Skeletal muscle satellite cell (primary cell): ENCODE measurements at regions not wholly inside any gene's neighbourhood (a gene's known extent, or its start where the extent isn't known, plus 50 kb on each side); places are given as distances from the start of the nearest gene placed in this dataset.
A peak's percentile ranks its signal among the peaks of the same experiment; 100 is the strongest.

Source experiments
- H3K27me3 ChIP-seq: 2 replicates; pipeline ENCODE4 v1.7.0; 2013; ENCODE audit warnings: low read length; ENCODE audit not compliant: control insufficient read depth, insufficient read depth
- H3K36me3 ChIP-seq: 2 replicates; pipeline ENCODE4 v1.7.0; 2013; ENCODE audit warnings: mild to moderate bottlenecking, control low read depth, low read length; ENCODE audit not compliant: insufficient read depth
- H3K4me1 ChIP-seq: 2 replicates; pipeline ENCODE4 v1.7.0; 2013; ENCODE audit warnings: low read length; ENCODE audit not compliant: control insufficient read depth, insufficient read depth
- H3K4me2 ChIP-seq: 2 replicates; pipeline ENCODE4 v1.7.0; 2013; ENCODE audit warnings: mild to moderate bottlenecking, low read length
- H3K4me3 ChIP-seq: 2 replicates; pipeline ENCODE4 v1.7.0; 2013; ENCODE audit warnings: low read length
- H3K9ac ChIP-seq: 2 replicates; pipeline ENCODE4 v1.7.0; 2013; ENCODE audit warnings: mild to moderate bottlenecking, low read depth, low read length, moderate library complexity
- H3K9me3 ChIP-seq: replicated peaks from 2 replicates; pipeline ENCODE4 v1.7.0; 2013; ENCODE audit warnings: mild to moderate bottlenecking, control low read depth, low read length

DNA sequence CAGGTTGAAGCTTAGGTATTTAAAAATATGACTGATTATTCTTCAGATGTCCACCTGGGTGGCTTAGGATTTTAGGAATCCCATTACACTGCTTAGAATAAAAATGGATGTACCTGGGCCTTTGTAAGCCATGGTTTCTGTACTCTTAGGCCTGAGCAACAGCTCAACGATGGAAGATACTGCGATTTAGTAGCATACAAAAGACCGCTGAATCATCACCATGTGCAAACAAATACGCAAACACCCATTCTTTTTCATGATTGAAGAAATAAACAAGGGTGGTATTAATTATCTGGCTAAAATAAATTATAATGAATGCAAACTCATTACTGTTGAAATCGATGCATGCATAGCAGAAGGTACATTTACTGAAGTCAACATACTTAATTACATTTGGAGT, 188.9 kb downstream of the ZNF330 start:
- peaks cover 19% of the 10 kb centered on the region for H3K4me1 ChIP-seq
- no peaks in the 10 kb centered on the region for H3K9me3 ChIP-seq
- H3K36me3 ChIP-seq, result no peaks in the 10 kb centered on the region
- H3K9ac ChIP-seq, result no peak overlapping the region
- no peak overlapping the region for H3K4me3 ChIP-seq
- H3K27me3 ChIP-seq, result no peaks in the 10 kb centered on the region
- no peak overlapping the region for H3K4me2 ChIP-seq

DNA sequence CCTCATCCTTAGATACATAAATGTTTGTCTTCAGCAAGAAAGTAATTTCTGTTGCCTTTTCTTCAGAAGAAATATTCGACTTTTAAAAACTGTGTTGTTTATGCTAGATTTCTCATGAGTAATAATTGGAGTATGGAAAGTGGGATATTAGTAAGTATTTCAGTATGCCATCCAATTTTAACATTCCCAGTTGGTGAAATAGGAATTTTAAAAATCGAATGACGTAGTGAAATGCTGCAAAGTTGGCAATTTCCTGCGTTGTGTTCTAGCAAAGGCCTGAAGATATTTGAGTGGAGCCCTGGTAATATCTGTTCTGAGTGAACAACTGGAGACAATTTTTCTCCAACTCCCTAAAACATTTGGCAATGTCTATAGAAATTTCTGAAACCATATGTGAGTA, 190.1 kb downstream of the ZNF330 start:
- Histone ChIP-seq H3K36me3 (no peaks in the 10 kb centered on the region), H3K9me3 (no peaks in the 10 kb centered on the region), H3K9ac (peak overlapping the region; percentile 37), H3K27me3 (no peaks in the 10 kb centered on the region), H3K4me3 (no peak overlapping the region), H3K4me1 (peaks cover 23% of the 10 kb centered on the region), H3K4me2 (no peak overlapping the region)

DNA sequence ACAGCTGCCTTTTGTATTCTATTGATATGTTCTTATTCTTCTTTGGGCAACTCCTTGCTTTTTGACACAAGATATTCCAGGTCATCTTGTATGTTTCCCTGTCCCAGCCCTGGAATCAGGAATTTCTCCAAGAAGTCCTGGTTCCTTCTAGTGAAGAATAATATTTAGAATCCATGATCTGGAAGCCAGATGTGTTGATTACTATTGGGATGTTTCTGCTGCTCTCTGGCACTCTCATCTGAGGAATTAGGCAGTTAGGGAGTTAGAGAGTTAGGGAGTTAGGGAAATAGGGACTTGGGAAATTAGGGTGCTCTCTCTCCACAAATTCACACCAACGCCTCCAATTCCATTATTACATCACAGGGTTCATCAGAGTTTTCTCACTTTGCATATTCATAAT, 191.2 kb downstream of the ZNF330 start:
- H3K4me1 ChIP-seq, result peaks cover 33% of the 10 kb centered on the region
- H3K36me3 ChIP-seq, result no peaks in the 10 kb centered on the region
- no peak overlapping the region for H3K4me2 ChIP-seq
- no peak overlapping the region for H3K4me3 ChIP-seq
- no peaks in the 10 kb centered on the region for H3K27me3 ChIP-seq
- H3K9ac ChIP-seq, result no peak overlapping the region
- no peaks in the 10 kb centered on the region for H3K9me3 ChIP-seq

DNA sequence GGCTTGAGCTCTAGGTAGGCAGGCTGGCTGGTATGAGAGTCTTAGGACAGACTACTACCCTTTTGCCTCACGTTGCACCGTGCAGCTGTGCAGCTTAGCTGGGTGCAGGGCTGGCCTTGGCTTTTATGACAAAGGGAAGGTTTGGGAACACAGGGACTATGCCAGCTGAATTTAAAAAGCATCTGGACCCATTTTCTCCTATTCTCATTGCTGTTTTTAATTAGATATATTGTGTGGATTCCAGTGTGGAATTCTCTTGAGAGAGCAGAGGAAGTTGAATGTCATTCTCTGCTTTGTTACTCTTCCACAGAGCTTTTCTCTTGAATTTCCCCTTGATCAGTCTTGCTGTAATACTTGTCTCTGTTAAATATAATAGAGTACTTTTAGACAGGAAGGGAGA, 192.7 kb downstream of the ZNF330 start:
- H3K4me1 ChIP-seq, result peaks cover 42% of the 10 kb centered on the region
- no peak overlapping the region for H3K4me2 ChIP-seq
- no peaks in the 10 kb centered on the region for H3K9me3 ChIP-seq
- no peaks in the 10 kb centered on the region for H3K36me3 ChIP-seq
- no peaks in the 10 kb centered on the region for H3K27me3 ChIP-seq
- no peak overlapping the region for H3K4me3 ChIP-seq
- no peak overlapping the region for H3K9ac ChIP-seq

DNA sequence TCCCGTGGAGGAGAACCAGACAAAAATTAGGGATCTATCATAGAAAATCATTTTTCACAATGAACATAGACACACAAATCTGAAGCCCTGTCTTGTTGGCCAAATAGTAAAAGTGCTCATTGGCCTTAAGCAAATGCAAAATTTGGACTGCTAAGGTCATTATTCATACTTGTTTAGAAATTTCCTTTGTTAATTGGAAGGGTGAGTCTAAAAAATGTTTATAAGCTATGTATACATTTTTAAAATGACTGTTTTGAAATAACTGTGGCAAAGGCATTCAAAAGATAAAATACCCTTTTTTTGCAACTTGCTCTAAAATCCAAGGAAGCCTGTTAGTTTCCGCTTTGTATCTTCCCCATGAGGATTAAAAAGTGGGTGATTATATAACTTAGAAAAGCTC, 195.0 kb downstream of the ZNF330 start:
- Histone ChIP-seq H3K4me2 (no peak overlapping the region), H3K4me1 (peaks cover 35% of the 10 kb centered on the region), H3K4me3 (no peak overlapping the region), H3K9me3 (no peaks in the 10 kb centered on the region), H3K36me3 (no peaks in the 10 kb centered on the region), H3K9ac (no peak overlapping the region), H3K27me3 (no peaks in the 10 kb centered on the region)

DNA sequence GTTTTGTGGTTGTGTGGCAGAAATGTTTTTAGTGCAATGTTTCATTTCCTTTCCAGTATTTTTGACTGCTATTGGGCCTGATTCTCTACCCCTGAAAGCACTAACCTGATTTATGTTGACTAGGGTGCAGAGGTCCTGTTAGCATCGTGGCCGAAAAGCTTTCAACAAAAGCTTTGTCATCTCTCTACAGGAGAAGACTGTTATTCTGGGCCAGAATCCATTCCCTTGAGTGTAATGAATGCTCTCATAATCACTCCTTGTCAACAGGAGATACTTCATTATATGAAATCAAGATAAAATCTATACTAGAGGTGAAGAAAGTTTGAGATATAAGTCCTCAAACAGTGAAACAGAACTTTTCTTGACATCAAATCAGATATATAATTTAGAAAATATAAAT, 195.5 kb downstream of the ZNF330 start:
- H3K9ac ChIP-seq, result no peak overlapping the region
- no peaks in the 10 kb centered on the region for H3K27me3 ChIP-seq
- H3K4me3 ChIP-seq, result no peak overlapping the region
- H3K4me2 ChIP-seq, result no peak overlapping the region
- peaks cover 31% of the 10 kb centered on the region for H3K4me1 ChIP-seq
- H3K9me3 ChIP-seq, result no peaks in the 10 kb centered on the region
- no peaks in the 10 kb centered on the region for H3K36me3 ChIP-seq

DNA sequence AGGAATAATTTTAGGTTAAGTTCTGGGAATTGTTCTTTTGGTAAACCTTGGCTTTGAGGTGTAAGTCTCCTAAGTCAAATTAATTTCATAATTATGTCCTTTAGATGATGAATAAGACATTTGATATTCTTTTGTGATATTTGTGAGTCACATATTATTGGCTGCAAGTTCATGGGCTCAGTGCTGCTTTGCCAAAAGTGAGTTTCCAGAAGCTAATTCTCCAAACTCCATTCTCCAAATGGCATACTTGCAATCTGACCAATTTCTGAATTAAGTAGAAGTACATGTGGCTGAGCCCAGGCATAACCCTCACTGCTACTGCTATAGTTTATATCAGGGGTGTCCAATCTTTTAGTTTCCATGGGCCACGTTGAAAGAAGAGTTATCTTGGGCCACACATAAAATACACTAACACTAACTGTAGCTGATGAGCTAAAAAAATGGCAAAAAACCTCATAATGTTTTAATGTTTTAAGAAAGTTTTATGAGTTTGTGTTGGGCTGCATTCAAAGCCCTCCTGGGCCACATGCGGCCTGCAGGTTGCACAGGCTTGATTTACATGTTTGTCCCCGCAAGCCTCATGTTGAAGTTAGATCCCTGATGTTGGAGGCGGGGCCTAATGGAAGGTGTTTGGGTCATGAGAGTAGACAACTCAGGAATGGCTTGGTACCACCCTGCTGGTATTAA, 196.1 kb downstream of the ZNF330 start:
- Histone ChIP-seq H3K36me3 (no peaks in the 10 kb centered on the region), H3K4me3 (no peak overlapping the region), H3K9ac (no peak overlapping the region), H3K27me3 (no peaks in the 10 kb centered on the region), H3K9me3 (no peaks in the 10 kb centered on the region), H3K4me2 (no peak overlapping the region), H3K4me1 (peaks cover 25% of the 10 kb centered on the region)

DNA sequence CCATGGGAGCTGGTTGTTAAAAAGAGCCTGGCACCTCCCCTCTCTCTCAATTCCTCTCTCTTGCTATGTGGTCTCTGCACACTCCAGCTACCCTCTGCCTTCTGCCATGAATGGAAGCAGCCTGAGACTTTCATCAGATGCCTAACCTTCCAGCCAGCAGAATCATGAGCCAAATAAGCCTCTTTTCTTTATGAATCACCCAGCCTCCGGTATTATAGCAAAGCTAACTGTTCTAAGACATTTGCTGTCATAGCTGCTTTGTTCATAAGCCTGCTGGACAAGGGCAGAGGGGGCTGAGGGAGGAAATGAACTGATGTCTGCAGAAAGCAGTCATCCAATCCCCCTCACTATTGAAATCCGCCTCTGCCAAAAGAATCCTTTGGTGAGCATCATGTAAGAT, 196.7 kb downstream of the ZNF330 start:
- Histone ChIP-seq H3K27me3 (no peaks in the 10 kb centered on the region), H3K4me2 (no peak overlapping the region), H3K36me3 (no peaks in the 10 kb centered on the region), H3K4me1 (peaks cover 23% of the 10 kb centered on the region), H3K4me3 (no peak overlapping the region), H3K9ac (no peak overlapping the region), H3K9me3 (no peaks in the 10 kb centered on the region)

DNA sequence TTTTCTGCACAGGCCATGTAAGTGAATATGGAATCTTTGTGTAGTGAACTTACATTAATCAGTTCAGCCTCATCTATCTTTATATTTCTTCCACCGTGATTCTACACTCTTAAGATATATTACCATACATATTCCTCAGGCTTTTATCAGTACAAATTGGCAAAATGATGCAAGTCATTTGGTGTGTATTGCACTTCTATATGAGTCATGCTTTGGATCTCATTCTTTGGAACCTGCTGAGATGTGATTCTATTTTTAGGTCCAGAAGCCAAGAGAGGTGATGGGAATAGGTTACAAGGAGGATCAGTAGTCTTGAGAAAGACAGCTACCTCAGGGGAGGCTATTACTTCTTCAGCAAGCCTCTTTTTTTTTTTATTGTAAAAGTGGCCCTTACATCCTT, 204.4 kb downstream of the ZNF330 start:
- Histone ChIP-seq H3K4me3 (no peak overlapping the region), H3K9ac (no peak overlapping the region), H3K36me3 (no peaks in the 10 kb centered on the region), H3K9me3 (no peaks in the 10 kb centered on the region), H3K4me2 (no peak overlapping the region), H3K27me3 (no peaks in the 10 kb centered on the region), H3K4me1 (peaks cover 13% of the 10 kb centered on the region)

DNA sequence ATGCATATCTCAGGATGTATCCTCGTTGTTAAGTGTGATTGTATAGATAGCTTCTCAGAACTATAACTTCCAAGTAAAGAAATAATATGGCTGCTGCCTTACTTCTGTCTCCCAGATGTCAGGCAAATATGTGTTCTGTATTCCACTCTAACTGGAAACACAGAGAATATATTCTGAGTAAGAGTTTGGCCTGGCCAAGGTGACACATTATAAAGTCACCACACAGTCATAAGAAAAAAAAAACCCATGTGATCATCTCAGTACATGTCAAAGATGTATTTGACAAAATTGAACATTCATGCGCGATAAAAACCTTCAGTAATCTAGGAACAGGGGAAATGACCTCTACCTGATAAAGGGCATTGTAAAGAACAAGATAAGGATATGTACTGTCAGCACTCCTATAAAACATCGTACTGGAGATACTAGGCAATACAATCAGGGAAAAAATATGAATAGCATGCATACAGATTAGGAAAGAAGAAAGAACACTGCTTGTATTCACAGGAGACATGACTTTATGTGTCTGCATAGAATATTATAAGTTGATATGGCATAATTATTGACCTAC, 207.1 kb downstream of the ZNF330 start:
- H3K4me1 ChIP-seq, result peaks cover 22% of the 10 kb centered on the region
- H3K36me3 ChIP-seq, result no peaks in the 10 kb centered on the region
- no peak overlapping the region for H3K4me3 ChIP-seq
- no peaks in the 10 kb centered on the region for H3K9me3 ChIP-seq
- no peak overlapping the region for H3K9ac ChIP-seq
- H3K4me2 ChIP-seq, result no peak overlapping the region
- H3K27me3 ChIP-seq, result no peaks in the 10 kb centered on the region

DNA sequence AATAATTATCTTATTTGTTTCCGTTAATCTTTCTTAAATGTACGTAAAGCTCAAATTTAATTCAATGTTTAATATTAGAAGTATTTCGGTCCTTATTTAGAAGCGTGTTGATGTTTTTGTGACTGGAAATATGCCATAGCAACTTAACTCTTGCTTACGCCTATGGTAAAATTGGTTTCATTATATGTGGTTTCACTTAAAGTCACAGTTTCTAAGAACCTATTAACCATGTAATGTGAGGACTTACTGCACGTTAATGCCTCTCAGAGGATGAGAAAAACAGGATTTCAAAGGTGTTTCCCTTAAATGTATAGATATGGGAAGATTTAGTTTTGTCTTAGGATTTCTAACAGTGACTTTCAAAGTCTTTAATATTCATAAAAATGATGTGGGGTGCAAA, 206.4 kb upstream of the IL15 start:
- Histone ChIP-seq H3K36me3 (no peaks in the 10 kb centered on the region), H3K9ac (no peak overlapping the region), H3K4me3 (no peak overlapping the region), H3K9me3 (no peaks in the 10 kb centered on the region), H3K4me2 (no peak overlapping the region), H3K27me3 (no peaks in the 10 kb centered on the region), H3K4me1 (peaks cover 20% of the 10 kb centered on the region)

DNA sequence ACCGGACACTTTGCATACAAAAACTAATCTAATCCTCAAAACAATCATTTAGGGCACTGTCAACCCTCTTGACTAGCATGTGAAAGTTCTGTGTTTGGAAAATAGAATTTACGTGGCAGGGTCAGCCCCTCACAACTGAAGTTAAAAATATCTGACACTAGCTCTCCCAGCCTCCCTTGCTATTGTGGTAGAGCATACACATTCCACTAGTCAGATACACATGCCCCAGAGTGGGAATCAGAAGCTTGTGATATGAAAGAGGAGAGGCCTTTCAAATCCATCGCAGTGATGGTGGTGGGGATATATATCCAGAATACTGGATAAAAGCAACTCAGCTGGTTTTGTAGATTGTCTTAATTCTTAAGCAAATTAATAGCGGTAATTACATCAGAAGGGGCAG, 205.7 kb upstream of the IL15 start:
- H3K36me3 ChIP-seq, result no peaks in the 10 kb centered on the region
- H3K4me1 ChIP-seq, result peaks cover 20% of the 10 kb centered on the region
- H3K4me3 ChIP-seq, result no peak overlapping the region
- H3K4me2 ChIP-seq, result no peak overlapping the region
- H3K9ac ChIP-seq, result no peak overlapping the region
- no peaks in the 10 kb centered on the region for H3K27me3 ChIP-seq
- no peaks in the 10 kb centered on the region for H3K9me3 ChIP-seq
